H1 (cell line): ENCODE measurements at regions not wholly inside any gene's neighbourhood (a gene's known extent, or its start where the extent isn't known, plus 50 kb on each side); places are given as distances from the start of the nearest gene placed in this dataset.

Experiments used
- CHD2 ChIP-seq: IDR thresholded peaks from 2 replicates; pipeline ENCODE4 v1.6.1; 2012; ENCODE audit warnings: low read length, improper control_type of control experiment
- EZH2 ChIP-seq: fragments of 200-600 bp; sonication (generic); IDR thresholded peaks from 2 replicates; pipeline ENCODE4 v1.7.1; 2012; ENCODE audit warnings: low read depth, mild to moderate bottlenecking, moderate library complexity, low read length, inconsistent platforms; ENCODE audit not compliant: severe bottlenecking
- RXRA ChIP-seq: IDR thresholded peaks from 2 replicates; pipeline ENCODE4 v1.6.1; 2011; ENCODE audit warnings: low read depth, mild to moderate bottlenecking, low read length, moderate library complexity; ENCODE audit not compliant: insufficient read depth
- TCF12 ChIP-seq: IDR thresholded peaks from 2 replicates; pipeline ENCODE4 v1.6.1; 2011; ENCODE audit warnings: low read depth, mild to moderate bottlenecking, low read length
- YY1 ChIP-seq: IDR thresholded peaks from 2 replicates; pipeline ENCODE4 v1.6.1; 2011; ENCODE audit warnings: low read depth, mild to moderate bottlenecking, low read length
- TF ChIP-seq, protein P1 (sequence below), 3 experiments: IDR thresholded peaks; 1 replicate in 2 of 3; 2 replicates in 1 of 3; pipeline versions ENCODE4 v1.5.1 to v1.6.1; 2011; ENCODE audit warnings: low read length in 3 of 3, mild to moderate bottlenecking in 3 of 3, inconsistent platforms in 2 of 3, low read depth in 1 of 3, moderate library complexity in 1 of 3; ENCODE audit not compliant: insufficient read depth in 1 of 3; ENCODE audit errors: control extremely low read depth in 1 of 3

DNA sequence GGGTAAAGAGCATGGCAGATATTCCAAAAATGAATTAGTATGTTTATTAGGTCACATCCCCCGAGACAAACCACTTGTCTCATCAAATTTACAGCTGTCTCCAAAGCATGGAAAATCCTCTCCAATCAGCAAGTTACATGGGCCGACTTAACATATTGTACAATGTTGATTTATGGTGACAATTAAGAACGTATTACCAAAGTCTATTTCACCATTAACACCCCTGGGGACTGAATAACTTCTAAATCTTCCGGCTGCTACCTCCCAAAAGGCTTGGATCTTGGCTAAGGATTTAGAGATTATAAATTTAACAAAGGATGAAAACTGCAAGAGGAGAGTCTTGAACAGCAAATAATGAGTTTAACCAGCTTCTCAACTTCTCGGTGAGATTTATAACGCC, 311.9 kb downstream of the NPIPA8 start:
- TF ChIP-seq CHD2, result no peak
- no peak for TF ChIP-seq RXRA
- TF ChIP-seq, protein P1, sequence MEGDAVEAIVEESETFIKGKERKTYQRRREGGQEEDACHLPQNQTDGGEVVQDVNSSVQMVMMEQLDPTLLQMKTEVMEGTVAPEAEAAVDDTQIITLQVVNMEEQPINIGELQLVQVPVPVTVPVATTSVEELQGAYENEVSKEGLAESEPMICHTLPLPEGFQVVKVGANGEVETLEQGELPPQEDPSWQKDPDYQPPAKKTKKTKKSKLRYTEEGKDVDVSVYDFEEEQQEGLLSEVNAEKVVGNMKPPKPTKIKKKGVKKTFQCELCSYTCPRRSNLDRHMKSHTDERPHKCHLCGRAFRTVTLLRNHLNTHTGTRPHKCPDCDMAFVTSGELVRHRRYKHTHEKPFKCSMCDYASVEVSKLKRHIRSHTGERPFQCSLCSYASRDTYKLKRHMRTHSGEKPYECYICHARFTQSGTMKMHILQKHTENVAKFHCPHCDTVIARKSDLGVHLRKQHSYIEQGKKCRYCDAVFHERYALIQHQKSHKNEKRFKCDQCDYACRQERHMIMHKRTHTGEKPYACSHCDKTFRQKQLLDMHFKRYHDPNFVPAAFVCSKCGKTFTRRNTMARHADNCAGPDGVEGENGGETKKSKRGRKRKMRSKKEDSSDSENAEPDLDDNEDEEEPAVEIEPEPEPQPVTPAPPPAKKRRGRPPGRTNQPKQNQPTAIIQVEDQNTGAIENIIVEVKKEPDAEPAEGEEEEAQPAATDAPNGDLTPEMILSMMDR (IDR thresholded peaks at IDR 0.05; ENCODE audit: control extremely low read depth in 1 of 3, insufficient read depth in 1 of 3, low read depth in 1 of 3, low read length in 3 of 3), result no peak
- TF ChIP-seq TCF12, result no peak
- no peak for TF ChIP-seq YY1
- TF ChIP-seq EZH2, result no peak
